SK-N-SH (cell line): ENCODE measurements at regions not wholly inside any gene's neighbourhood (a gene's known extent, or its start where the extent isn't known, plus 50 kb on each side); places are given as distances from the start of the nearest gene placed in this dataset.
"Not testable (repeated sequence)": the region's sequence is repeated elsewhere in the genome, so short reads cannot be mapped to it uniquely, and the experiment has no call there.

Source experiments
- CTCF ChIA-PET: fragments of 300-600, 350-600 bp; formaldehyde crosslinking; extraction: SDS; loops from one replicate; lab custom pipeline; 2021; lab: Yijun Ruan, JAX
- POLR2A ChIA-PET: fragments of 350-600 bp; sonication (Branson Sonifier 250); formaldehyde crosslinking; extraction: SDS; loops from one replicate; lab custom pipeline; 2020; ENCODE audit warnings: antibody characterized with exemption, inconsistent platforms; lab: Yijun Ruan, JAX
- DNase-seq: peaks from one replicate; pipeline ENCODE4 v3.0.0; 2012
- H2AFZ ChIP-seq: fragments of 200-600 bp; sonication (generic); 2 replicates; pipeline ENCODE4 v1.8.1; 2016; ENCODE audit warnings: antibody characterized with exemption, mild to moderate bottlenecking, low read depth
- H3F3A ChIP-seq: fragments of 200-600 bp; sonication (generic); replicated peaks from 2 replicates; pipeline ENCODE3; 2016; ENCODE audit warnings: antibody characterized with exemption, mild to moderate bottlenecking; ENCODE audit not compliant: insufficient read depth
- H3K27ac ChIP-seq, 2 experiments: fragments of 200-500 bp in 1 of 2; fragments of 200-600 bp in 1 of 2; sonication (Bioruptor generic) in 1 of 2; sonication (generic), shearing (Covaris generic) in 1 of 2; 2 replicates each; pipeline versions ENCODE4 v1.5.1 to v1.6.1; 2014 to 2016; ENCODE audit warnings: low read depth in 2 of 2, inconsistent platforms in 1 of 2, low read length in 1 of 2, mild to moderate bottlenecking in 1 of 2, mixed read lengths in 1 of 2
- H3K27me3 ChIP-seq: fragments of 200-600 bp; sonication (generic), shearing (Covaris generic); 2 replicates; pipeline ENCODE4 v1.6.1; 2016; ENCODE audit warnings: mixed run types; ENCODE audit not compliant: insufficient read depth
- H3K36me3 ChIP-seq, 2 experiments: fragments of 200-500 bp in 1 of 2; fragments of 200-600 bp in 1 of 2; sonication (Bioruptor generic) in 1 of 2; sonication (generic) in 1 of 2; replicated peaks in 1 of 2; 2 replicates each; pipeline versions ENCODE3 to v1.5.1; 2014 to 2016; ENCODE audit warnings: low read length in 1 of 2, mild to moderate bottlenecking in 1 of 2; ENCODE audit not compliant: insufficient read depth in 2 of 2, control insufficient read depth in 1 of 2
- H3K4me1 ChIP-seq, 2 experiments: fragments of 200-500 bp in 1 of 2; fragments of 200-600 bp in 1 of 2; sonication (Bioruptor generic) in 1 of 2; sonication (generic), shearing (Covaris generic) in 1 of 2; 2 replicates each; pipeline versions ENCODE4 v1.5.1 to v1.6.1; 2014 to 2016; ENCODE audit warnings: low read depth in 1 of 2, low read length in 1 of 2, mixed run types in 1 of 2; ENCODE audit not compliant: insufficient read depth in 2 of 2, control insufficient read depth in 1 of 2
- H3K4me2 ChIP-seq: fragments of 200-600 bp; sonication (generic), shearing (Covaris generic); 2 replicates; pipeline ENCODE4 v1.6.1; 2017; ENCODE audit warnings: mixed run types
- H3K4me3 ChIP-seq, 2 experiments: fragments of 200-500 bp in 1 of 2; fragments of 200-600 bp in 1 of 2; sonication (Bioruptor generic) in 1 of 2; sonication (generic), shearing (Covaris generic) in 1 of 2; 2 replicates each; pipeline versions ENCODE4 v1.5.1 to v1.8.1; 2014 to 2016; ENCODE audit warnings: low read depth in 2 of 2, inconsistent platforms in 1 of 2, low read length in 1 of 2, mild to moderate bottlenecking in 1 of 2, mixed read lengths in 1 of 2, moderate library complexity in 1 of 2
- H3K79me2 ChIP-seq: fragments of 200-600 bp; sonication (generic); 2 replicates; pipeline ENCODE4 v1.8.1; 2017; ENCODE audit warnings: mild to moderate bottlenecking; ENCODE audit not compliant: insufficient read depth
- H3K9ac ChIP-seq: fragments of 200-600 bp; sonication (generic); 2 replicates; pipeline ENCODE4 v1.6.1; 2017; ENCODE audit warnings: mixed run types
- H3K9me2 ChIP-seq: fragments of 200-600 bp; sonication (generic); 2 replicates; pipeline ENCODE4 v1.6.1; 2017; ENCODE audit warnings: mixed run types
- H3K9me3 ChIP-seq: fragments of 200-600 bp; sonication (generic); 2 replicates; pipeline ENCODE4 v1.6.1; 2017; ENCODE audit warnings: mixed run types, mild to moderate bottlenecking, moderate library complexity
- H4K20me1 ChIP-seq: fragments of 200-600 bp; sonication (generic); 2 replicates; pipeline ENCODE4 v1.6.1; 2017; ENCODE audit warnings: mild to moderate bottlenecking, mixed run types; ENCODE audit not compliant: insufficient read depth
- CHD2 ChIP-seq: fragments of 150-350 bp; IDR thresholded peaks from 2 replicates; pipeline ENCODE4 v1.6.1; 2018; ENCODE audit warnings: low read length; ENCODE audit not compliant: partially characterized antibody
- CTCF ChIP-seq: fragments of 200-600 bp; sonication (generic); IDR thresholded peaks from 2 replicates; pipeline ENCODE4 v1.6.1; 2017; ENCODE audit warnings: antibody characterized with exemption, mild to moderate bottlenecking, moderate library complexity
- FOSL2 ChIP-seq: IDR thresholded peaks from 2 replicates; pipeline ENCODE4 v1.4.0; 2012; ENCODE audit warnings: low read depth, mild to moderate bottlenecking, moderate library complexity, borderline replicate concordance
- GABPA ChIP-seq: IDR thresholded peaks from 2 replicates; pipeline ENCODE4 v1.4.0; 2012; ENCODE audit warnings: low read depth, mild to moderate bottlenecking
- JUND ChIP-seq: IDR thresholded peaks from 2 replicates; pipeline ENCODE4 v1.4.0; 2012
- MXI1 ChIP-seq: IDR thresholded peaks from 2 replicates; pipeline ENCODE4 v1.6.1; 2012; ENCODE audit warnings: mild to moderate bottlenecking, low read depth, low read length, improper control_type of control experiment
- RAD21 ChIP-seq: IDR thresholded peaks from 2 replicates; pipeline ENCODE4 v1.6.1; 2012; ENCODE audit warnings: mild to moderate bottlenecking, low read length
- RFX5 ChIP-seq: IDR thresholded peaks from 2 replicates; pipeline ENCODE4 v1.6.1; 2012; ENCODE audit warnings: mild to moderate bottlenecking, improper control_type of control experiment, low read length
- SIN3A ChIP-seq: IDR thresholded peaks from 2 replicates; pipeline ENCODE4 v1.6.1; 2012; ENCODE audit warnings: low read depth, mild to moderate bottlenecking, low read length, moderate library complexity, borderline replicate concordance
- TAF1 ChIP-seq: IDR thresholded peaks from 2 replicates; pipeline ENCODE4 v1.6.1; 2012; ENCODE audit warnings: low read depth, mild to moderate bottlenecking, low read length, moderate library complexity, borderline replicate concordance
- USF2 ChIP-seq: fragments of 150-350 bp; IDR thresholded peaks from 2 replicates; pipeline ENCODE4 v1.6.1; 2017; ENCODE audit warnings: antibody characterized with exemption, low read length, low read depth, borderline replicate concordance
- ZBTB33 ChIP-seq: IDR thresholded peaks from 2 replicates; pipeline ENCODE4 v1.4.0; 2012; ENCODE audit warnings: low read depth, borderline replicate concordance
- WGBS: methylation state at CpG from one replicate; pipeline ENCODE4 v1.1.6; 2017; ENCODE audit warnings: low lambda C conversion rate; 5-methylcytosine and 5-hydroxymethylcytosine counted together

GRCh38 chr4:29762151-29762550, 958.0 kb upstream of the PCDH7 start (continued):
- TF ChIP-seq MXI1 = no peak
- TF ChIP-seq SIN3A = no peak
- no peak for TF ChIP-seq CHD2
- TF ChIP-seq, all 33 proteins: peak for 0

- ChIA-PET POLR2A (no interaction called here), CTCF (no interaction called here)
- TF ChIP-seq FOSL2 = no peak
- TF ChIP-seq USF2 = no peak
- TF ChIP-seq TAF1 = no peak
- TF ChIP-seq CTCF = no peak
- TF ChIP-seq GABPA = no peak
- TF ChIP-seq RAD21 = no peak
- no peak for TF ChIP-seq JUND
- TF ChIP-seq RFX5 = no peak
- TF ChIP-seq ZBTB33 = no peak
- no peaks in the 10 kb centered on the region for H3K27me3 ChIP-seq
- H4K20me1 ChIP-seq = no peaks in the 10 kb centered on the region
- H3K4me3 ChIP-seq = no peak overlapping the region
- 13% methylated on average over 2 of the region's 2 CpGs for WGBS
- H3K9ac ChIP-seq = no peak overlapping the region
- H3F3A ChIP-seq = no peaks in the 10 kb centered on the region
- H3K27ac ChIP-seq = no peak overlapping the region
- H3K4me2 ChIP-seq = no peak overlapping the region
- DNase-seq = no peak
- no peaks in the 10 kb centered on the region for H3K79me2 ChIP-seq
- no peaks in the 10 kb centered on the region for H3K36me3 ChIP-seq
- H3K4me1 ChIP-seq = no peaks in the 10 kb centered on the region
- no peak overlapping the region for H2AFZ ChIP-seq
- H3K9me3 ChIP-seq = no peaks in the 10 kb centered on the region
- H3K9me2 ChIP-seq = no peaks in the 10 kb centered on the region
Observed at GRCh38 chr4:29770627-29771026, 949.5 kb upstream of the PCDH7 start.

DNA sequence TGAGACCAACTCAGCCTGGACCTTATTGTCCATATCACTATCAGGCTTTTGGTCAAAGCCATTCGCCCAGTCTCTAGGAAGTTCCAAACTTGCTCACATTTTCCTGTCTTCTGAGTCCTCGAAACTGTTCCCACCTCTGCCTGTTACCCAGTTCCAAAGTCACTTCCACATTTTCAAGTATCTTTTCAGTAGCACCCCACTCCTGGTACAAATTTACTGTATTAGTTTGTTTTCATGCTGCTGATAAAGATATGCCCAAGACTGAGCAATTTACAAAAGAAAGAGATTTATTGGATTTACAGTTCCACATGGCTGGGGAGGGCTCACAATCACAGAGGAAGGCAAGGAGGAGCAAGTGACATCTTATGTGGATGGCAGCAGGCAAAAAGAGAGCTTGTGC, 932.0 kb upstream of the PCDH7 start:
- DNase-seq, H3K36me3 ChIP-seq, H4K20me1 ChIP-seq, CTCF ChIA-PET, H3K9me2 ChIP-seq, H3K79me2 ChIP-seq, H3F3A ChIP-seq, H2AFZ ChIP-seq, H3K9me3 ChIP-seq, H3K4me3 ChIP-seq, H3K4me2 ChIP-seq, H3K4me1 ChIP-seq, POLR2A ChIA-PET, H3K27ac ChIP-seq, H3K9ac ChIP-seq, H3K27me3 ChIP-seq: not testable (repeated sequence)
- 0% methylated on average over 2 of the region's 2 CpGs for WGBS
